ENCODE measurements at regions not wholly inside any gene's neighbourhood (a gene's known extent, or its start where the extent isn't known, plus 50 kb on each side); places are given as distances from the start of the nearest gene placed in this dataset.

GRCh38 chr15:26103002-26103404 is 239.9 kb upstream of the ATP10A start:
- peaks cover 0 to 5% (median 0%) of the 10 kb centered on the region in 4 donors for H3K4me1 ChIP-seq
- no peak for DNase-seq
- no peak for TF ChIP-seq CTCF (IDR thresholded peaks at IDR 0.05)
- intact Hi-C loops (cut with DNase I; ENCODE audit: low total_unique reads), result no loop called here
- H3K27ac ChIP-seq, result no peak overlapping the region
- peaks cover 0 to 6% (median 0%) of the 10 kb centered on the region in 3 donors for H3K9me3 ChIP-seq
- no peaks in the 10 kb centered on the region for H3K27me3 ChIP-seq
- H3K4me3 ChIP-seq, result no peak overlapping the region
- H3K36me3 ChIP-seq, result no peaks in the 10 kb centered on the region

- no peaks in the 10 kb centered on the region for H3K36me3 ChIP-seq
- TF ChIP-seq CTCF (IDR thresholded peaks at IDR 0.05), result no peak
- intact Hi-C loops (cut with DNase I; ENCODE audit: low total_unique reads), result no loop called here
Observed at GRCh38 chr15:26102365-26102764, 239.2 kb upstream of the ATP10A start.

GRCh38 chr15:26101443-26101842 is 238.3 kb upstream of the ATP10A start:
- Histone ChIP-seq H3K4me1 (peaks cover 0 to 5% (median 0%) of the 10 kb centered on the region in 4 donors), H3K27me3 (no peaks in the 10 kb centered on the region), H3K9me3 (peaks cover 0 to 2% (median 0%) of the 10 kb centered on the region in 3 donors), H3K36me3 (no peaks in the 10 kb centered on the region), H3K4me3 (no peak overlapping the region), H3K27ac (no peak overlapping the region)
- no peak for DNase-seq
- intact Hi-C loops (cut with DNase I; ENCODE audit: low total_unique reads), result no loop called here
- TF ChIP-seq CTCF (IDR thresholded peaks at IDR 0.05), result no peak

More at GRCh38 chr15:26102365-26102764, 239.2 kb upstream of the ATP10A start:
- Histone ChIP-seq H3K27me3 (no peaks in the 10 kb centered on the region), H3K4me1 (peaks cover 0 to 5% (median 0%) of the 10 kb centered on the region in 4 donors), H3K4me3 (no peak overlapping the region), H3K9me3 (peaks cover 0 to 6% (median 0%) of the 10 kb centered on the region in 3 donors), H3K27ac (no peak overlapping the region)
- DNase-seq, result no peak

- no peak for DNase-seq
- Histone ChIP-seq H3K27ac (no peak overlapping the region), H3K36me3 (no peaks in the 10 kb centered on the region), H3K27me3 (no peaks in the 10 kb centered on the region), H3K4me1 (peaks cover 0 to 3% (median 0%) of the 10 kb centered on the region in 4 donors), H3K4me3 (no peak overlapping the region), H3K9me3 (no peaks in the 10 kb centered on the region)
- TF ChIP-seq CTCF (IDR thresholded peaks at IDR 0.05), result no peak
- intact Hi-C loops (cut with DNase I; ENCODE audit: low total_unique reads), result no loop called here
Observed at GRCh38 chr15:26098801-26099200, 235.7 kb upstream of the ATP10A start.

GRCh38 chr15:26097216-26097615 is 234.1 kb upstream of the ATP10A start:
- Histone ChIP-seq H3K9me3 (no peaks in the 10 kb centered on the region), H3K4me1 (no peaks in the 10 kb centered on the region), H3K27ac (no peak overlapping the region), H3K27me3 (no peaks in the 10 kb centered on the region), H3K4me3 (no peak overlapping the region), H3K36me3 (no peaks in the 10 kb centered on the region)
- DNase-seq, result no peak
- intact Hi-C loops (cut with DNase I; ENCODE audit: low total_unique reads), result no loop called here
- TF ChIP-seq CTCF (IDR thresholded peaks at IDR 0.05), result no peak

GRCh38 chr15:26096581-26096980 is 233.5 kb upstream of the ATP10A start:
- no peaks in the 10 kb centered on the region for H3K9me3 ChIP-seq
- H3K27me3 ChIP-seq, result no peaks in the 10 kb centered on the region
- H3K4me1 ChIP-seq, result no peaks in the 10 kb centered on the region
- intact Hi-C loops (cut with DNase I; ENCODE audit: low total_unique reads), result no loop called here
- DNase-seq, result no peak
- H3K27ac ChIP-seq, result no peak overlapping the region
- TF ChIP-seq CTCF (IDR thresholded peaks at IDR 0.05), result no peak
- H3K4me3 ChIP-seq, result no peak overlapping the region
- H3K36me3 ChIP-seq, result no peaks in the 10 kb centered on the region
